Smooth muscle cell (in vitro differentiated cells): ENCODE measurements at regions not wholly inside any gene's neighbourhood (a gene's known extent, or its start where the extent isn't known, plus 50 kb on each side); places are given as distances from the start of the nearest gene placed in this dataset.

Experiments
- DNase-seq: peaks from one replicate; lab custom pipeline; 2025; ENCODE audit not compliant: unreplicated experiment; lab: John Stamatoyannopoulos, UW
- H2AFZ ChIP-seq: fragments of 200-600 bp; sonication (generic); 2 replicates; pipeline ENCODE4 v1.6.0; 2016; ENCODE audit warnings: antibody characterized with exemption, low read depth, mild to moderate bottlenecking
- H3F3A ChIP-seq: fragments of 200-600 bp; sonication (generic); 2 replicates; pipeline ENCODE4 v1.6.0; 2017; ENCODE audit warnings: antibody characterized with exemption, low read depth
- H3K27ac ChIP-seq: fragments of 200-600 bp; sonication (generic); 2 replicates; pipeline ENCODE4 v1.5.1; 2016; ENCODE audit warnings: low read depth, mild to moderate bottlenecking
- H3K27me3 ChIP-seq: fragments of 200-600 bp; sonication (generic); 2 replicates; pipeline ENCODE4 v1.6.1; 2016; ENCODE audit warnings: low read depth, mild to moderate bottlenecking
- H3K36me3 ChIP-seq: fragments of 200-600 bp; sonication (generic); 2 replicates; pipeline ENCODE4 v1.5.1; 2016; ENCODE audit warnings: low read depth
- H3K4me1 ChIP-seq: fragments of 200-600 bp; sonication (generic); 2 replicates; pipeline ENCODE4 v1.5.1; 2016; ENCODE audit warnings: low read depth
- H3K4me2 ChIP-seq: fragments of 200-600 bp; sonication (generic); 2 replicates; pipeline ENCODE4 v1.6.0; 2016; ENCODE audit warnings: mild to moderate bottlenecking
- H3K4me3 ChIP-seq: fragments of 200-600 bp; sonication (generic); 2 replicates; pipeline ENCODE4 v1.5.1; 2016; ENCODE audit warnings: mild to moderate bottlenecking
- H3K79me2 ChIP-seq: fragments of 200-600 bp; sonication (generic); 2 replicates; pipeline ENCODE4 v1.6.0; 2016; ENCODE audit warnings: low read depth, mild to moderate bottlenecking
- H3K9ac ChIP-seq: fragments of 200-600 bp; sonication (generic); 2 replicates; pipeline ENCODE4 v1.6.0; 2016; ENCODE audit warnings: low read depth
- H3K9me3 ChIP-seq: fragments of 200-600 bp; sonication (generic); replicated peaks from 2 replicates; pipeline ENCODE4 v1.5.1; 2016; ENCODE audit warnings: low read depth
- H4K20me1 ChIP-seq: fragments of 200-600 bp; sonication (generic); 2 replicates; pipeline ENCODE4 v1.6.0; 2016; ENCODE audit warnings: low read depth
- WGBS: methylation state at CpG from one replicate; pipeline ENCODE4 v1.1.7; 2016; ENCODE audit warnings: low lambda C conversion rate; 5-methylcytosine and 5-hydroxymethylcytosine counted together
- TF ChIP-seq, protein P1 (sequence below): fragments of 200-600 bp; sonication (generic); IDR thresholded peaks from 2 replicates; pipeline ENCODE4 v1.5.1; 2017; ENCODE audit warnings: borderline replicate concordance, mild to moderate bottlenecking, antibody characterized with exemption; ENCODE audit not compliant: insufficient read depth, poor library complexity, severe bottlenecking

DNA sequence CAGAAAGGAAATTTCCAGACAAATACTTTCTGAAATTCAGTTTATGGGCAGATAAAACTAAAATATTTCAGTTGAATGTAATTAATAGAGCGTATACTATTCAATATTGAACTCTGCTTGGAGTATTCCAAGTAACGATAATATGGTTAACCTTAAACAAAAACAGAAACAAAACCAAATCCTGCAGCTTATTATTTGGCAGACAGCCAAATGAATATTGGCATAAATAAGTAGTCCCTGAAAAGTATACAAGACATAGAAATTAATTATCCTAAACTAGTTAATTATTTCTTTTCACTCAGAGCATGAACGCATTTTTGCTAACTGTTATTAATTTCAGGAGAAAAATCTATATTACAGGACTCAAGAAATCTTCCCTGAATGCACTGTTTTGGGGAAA, 1574.0 kb downstream of the MAT2B start:
- Histone ChIP-seq H3K27me3 (no peaks in the 10 kb centered on the region), H3K36me3 (no peaks in the 10 kb centered on the region), H3K9ac (no peak overlapping the region), H4K20me1 (no peaks in the 10 kb centered on the region), H3K4me1 (peaks cover under 1% of the 10 kb centered on the region), H2AFZ (no peak overlapping the region), H3K27ac (no peak overlapping the region), H3K4me2 (no peak overlapping the region), H3F3A (no peaks in the 10 kb centered on the region), H3K4me3 (no peak overlapping the region), H3K9me3 (no peaks in the 10 kb centered on the region), H3K79me2 (no peaks in the 10 kb centered on the region)
- TF ChIP-seq, protein P1, sequence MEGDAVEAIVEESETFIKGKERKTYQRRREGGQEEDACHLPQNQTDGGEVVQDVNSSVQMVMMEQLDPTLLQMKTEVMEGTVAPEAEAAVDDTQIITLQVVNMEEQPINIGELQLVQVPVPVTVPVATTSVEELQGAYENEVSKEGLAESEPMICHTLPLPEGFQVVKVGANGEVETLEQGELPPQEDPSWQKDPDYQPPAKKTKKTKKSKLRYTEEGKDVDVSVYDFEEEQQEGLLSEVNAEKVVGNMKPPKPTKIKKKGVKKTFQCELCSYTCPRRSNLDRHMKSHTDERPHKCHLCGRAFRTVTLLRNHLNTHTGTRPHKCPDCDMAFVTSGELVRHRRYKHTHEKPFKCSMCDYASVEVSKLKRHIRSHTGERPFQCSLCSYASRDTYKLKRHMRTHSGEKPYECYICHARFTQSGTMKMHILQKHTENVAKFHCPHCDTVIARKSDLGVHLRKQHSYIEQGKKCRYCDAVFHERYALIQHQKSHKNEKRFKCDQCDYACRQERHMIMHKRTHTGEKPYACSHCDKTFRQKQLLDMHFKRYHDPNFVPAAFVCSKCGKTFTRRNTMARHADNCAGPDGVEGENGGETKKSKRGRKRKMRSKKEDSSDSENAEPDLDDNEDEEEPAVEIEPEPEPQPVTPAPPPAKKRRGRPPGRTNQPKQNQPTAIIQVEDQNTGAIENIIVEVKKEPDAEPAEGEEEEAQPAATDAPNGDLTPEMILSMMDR = no peak
- no peak for DNase-seq
- 84% methylated on average over 3 of the region's 3 CpGs for WGBS

DNA sequence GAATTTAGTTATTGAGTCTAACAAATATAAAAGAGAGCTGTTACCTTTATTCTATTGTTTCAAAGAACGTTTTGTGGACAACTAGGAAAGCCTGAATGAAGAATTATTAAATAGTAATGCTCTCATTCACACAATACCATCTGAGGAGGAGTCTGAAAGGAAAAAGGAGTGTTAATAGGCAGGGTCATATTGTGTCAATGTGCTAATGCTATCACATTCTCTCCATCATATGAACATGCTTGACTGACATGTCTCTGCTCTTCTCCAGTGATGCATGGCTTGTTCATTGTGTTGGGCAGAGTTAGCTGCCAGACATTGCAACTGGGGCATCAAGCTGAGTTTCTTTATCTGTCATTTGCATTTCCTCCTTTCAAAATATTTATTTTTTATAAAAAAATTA, 1578.0 kb downstream of the MAT2B start:
- Histone ChIP-seq H4K20me1 (no peaks in the 10 kb centered on the region), H3K27me3 (no peaks in the 10 kb centered on the region), H3K9ac (no peak overlapping the region), H2AFZ (no peak overlapping the region), H3K4me3 (no peak overlapping the region), H3K4me2 (no peak overlapping the region), H3K79me2 (no peaks in the 10 kb centered on the region), H3F3A (no peaks in the 10 kb centered on the region), H3K9me3 (no peaks in the 10 kb centered on the region), H3K27ac (no peak overlapping the region), H3K36me3 (no peaks in the 10 kb centered on the region), H3K4me1 (peaks cover 3% of the 10 kb centered on the region)
- TF ChIP-seq, protein P1 = no peak
- 63% methylated on average over 1 of the region's 1 CpG for WGBS
- no peak for DNase-seq

DNA sequence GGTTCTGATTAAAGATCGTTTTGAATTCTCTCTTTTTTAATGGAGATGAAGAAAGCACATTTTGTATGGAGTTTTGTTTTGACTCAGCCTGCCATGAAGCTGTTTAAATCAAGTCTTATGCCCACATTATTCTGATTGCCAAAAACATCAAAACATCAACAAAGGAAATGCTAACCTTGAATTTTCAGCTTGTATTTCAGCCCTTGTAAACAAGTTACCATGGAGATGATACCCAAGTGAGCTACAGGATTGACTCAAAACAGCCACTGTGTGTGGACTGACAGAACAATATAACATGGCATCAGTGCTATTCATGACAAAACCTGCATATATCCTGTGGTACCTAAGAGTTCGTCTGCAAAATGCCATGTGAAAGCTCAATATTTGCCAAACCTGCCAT, 1581.0 kb downstream of the MAT2B start:
- Histone ChIP-seq H3K9me3 (no peaks in the 10 kb centered on the region), H3K27ac (no peak overlapping the region), H3K4me2 (no peak overlapping the region), H3K79me2 (no peaks in the 10 kb centered on the region), H2AFZ (no peak overlapping the region), H4K20me1 (no peaks in the 10 kb centered on the region), H3K27me3 (no peaks in the 10 kb centered on the region), H3K36me3 (no peaks in the 10 kb centered on the region), H3K9ac (no peak overlapping the region), H3F3A (no peaks in the 10 kb centered on the region), H3K4me3 (no peak overlapping the region), H3K4me1 (peaks cover 3% of the 10 kb centered on the region)
- WGBS = 82% methylated on average over 2 of the region's 2 CpGs
- DNase-seq = no peak
- TF ChIP-seq, protein P1 = no peak

DNA sequence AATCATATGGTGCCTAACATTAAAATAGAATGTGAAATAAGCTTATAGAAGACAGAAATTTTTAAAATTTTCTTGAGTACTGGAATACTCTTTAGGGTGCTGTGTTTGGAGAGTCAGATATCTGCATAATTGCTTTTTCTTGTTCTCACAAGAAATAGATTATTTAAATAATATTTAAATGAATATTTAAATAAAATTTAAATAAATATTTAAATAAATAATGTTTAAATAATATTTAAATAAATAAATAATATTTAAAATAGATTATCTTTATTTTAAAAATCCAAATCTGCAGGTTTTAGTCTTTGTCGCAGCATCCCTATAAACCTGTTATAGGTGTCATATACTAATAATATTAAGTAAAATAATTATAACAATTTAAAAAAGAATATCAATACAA, 1589.4 kb downstream of the MAT2B start:
- no peak overlapping the region for H3K4me2 ChIP-seq
- no peaks in the 10 kb centered on the region for H3K9me3 ChIP-seq
- no peaks in the 10 kb centered on the region for H3K27me3 ChIP-seq
- no peak overlapping the region for H3K27ac ChIP-seq
- no peak overlapping the region for H3K4me3 ChIP-seq
- H3K9ac ChIP-seq = no peak overlapping the region
- DNase-seq = no peak
- no peaks in the 10 kb centered on the region for H3K79me2 ChIP-seq
- no peaks in the 10 kb centered on the region for H4K20me1 ChIP-seq
- 100% methylated on average over 1 of the region's 1 CpG for WGBS
- no peaks in the 10 kb centered on the region for H3K4me1 ChIP-seq
- H2AFZ ChIP-seq = no peak overlapping the region
- TF ChIP-seq, protein P1 = no peak
- no peaks in the 10 kb centered on the region for H3F3A ChIP-seq
- no peaks in the 10 kb centered on the region for H3K36me3 ChIP-seq
